ENCODE measurements at regions not wholly inside any gene's neighbourhood (a gene's known extent, or its start where the extent isn't known, plus 50 kb on each side); places are given as distances from the start of the nearest gene placed in this dataset.

DNA sequence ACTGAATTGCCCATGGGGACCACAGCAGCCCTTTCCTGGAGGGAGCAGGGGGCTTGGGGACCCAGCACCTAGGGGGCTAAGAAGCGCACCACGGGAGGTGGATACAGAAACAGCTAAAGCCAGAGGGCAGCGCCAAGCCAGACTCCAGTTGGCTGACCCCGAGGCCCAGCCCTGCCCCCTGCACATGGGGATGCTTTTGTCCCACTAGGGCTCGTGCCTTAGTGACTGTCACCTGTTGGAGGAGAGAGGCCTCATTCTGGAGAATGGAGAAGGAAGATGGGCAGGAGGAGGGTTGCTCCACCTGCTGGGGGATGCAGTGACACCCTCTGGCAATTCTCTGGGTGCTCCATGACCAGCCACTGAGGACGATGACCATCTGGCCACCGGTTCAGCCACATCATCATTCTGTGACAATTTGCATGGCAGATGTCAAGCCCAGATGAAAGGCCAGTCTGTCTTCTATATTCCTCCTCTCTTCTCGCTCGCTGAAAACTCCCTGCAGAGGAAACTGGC lies 167.8 kb upstream of the TLE3 start:
- TF ChIP-seq SIN3A (IDR thresholded peaks at IDR 0.05; ENCODE audit: borderline replicate concordance, insufficient read depth, low read length) (no peak), POLR2AphosphoS5 (IDR thresholded peaks at IDR 0.05; ENCODE audit: low read depth, low read length) (no peak)
